ENCODE measurements at regions not wholly inside any gene's neighbourhood (a gene's known extent, or its start where the extent isn't known, plus 50 kb on each side); places are given as distances from the start of the nearest gene placed in this dataset.

DNA sequence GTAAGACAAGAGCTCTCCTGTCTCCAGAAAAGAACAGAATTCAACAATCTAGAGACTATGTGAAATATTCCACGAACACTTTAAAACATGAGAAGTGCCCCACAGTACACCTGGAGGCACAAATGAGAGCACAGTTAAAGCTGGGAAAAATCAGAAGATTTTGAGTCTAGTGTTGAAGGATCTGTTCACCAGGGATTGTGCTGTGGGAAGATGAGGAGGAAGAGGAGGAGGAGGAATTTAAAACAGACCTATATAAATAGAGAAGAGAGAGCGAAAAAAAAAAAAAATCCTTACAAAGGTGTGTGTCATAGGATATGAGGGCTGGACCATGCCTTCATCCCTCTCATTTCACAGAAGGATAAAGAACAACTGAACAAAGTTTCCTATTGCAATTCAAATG, 361.0 kb upstream of the SEMA6D start:
- Histone ChIP-seq H3K4me3 (no peak overlapping the region), H3K27ac (no peak overlapping the region)
- TF ChIP-seq, protein P1, sequence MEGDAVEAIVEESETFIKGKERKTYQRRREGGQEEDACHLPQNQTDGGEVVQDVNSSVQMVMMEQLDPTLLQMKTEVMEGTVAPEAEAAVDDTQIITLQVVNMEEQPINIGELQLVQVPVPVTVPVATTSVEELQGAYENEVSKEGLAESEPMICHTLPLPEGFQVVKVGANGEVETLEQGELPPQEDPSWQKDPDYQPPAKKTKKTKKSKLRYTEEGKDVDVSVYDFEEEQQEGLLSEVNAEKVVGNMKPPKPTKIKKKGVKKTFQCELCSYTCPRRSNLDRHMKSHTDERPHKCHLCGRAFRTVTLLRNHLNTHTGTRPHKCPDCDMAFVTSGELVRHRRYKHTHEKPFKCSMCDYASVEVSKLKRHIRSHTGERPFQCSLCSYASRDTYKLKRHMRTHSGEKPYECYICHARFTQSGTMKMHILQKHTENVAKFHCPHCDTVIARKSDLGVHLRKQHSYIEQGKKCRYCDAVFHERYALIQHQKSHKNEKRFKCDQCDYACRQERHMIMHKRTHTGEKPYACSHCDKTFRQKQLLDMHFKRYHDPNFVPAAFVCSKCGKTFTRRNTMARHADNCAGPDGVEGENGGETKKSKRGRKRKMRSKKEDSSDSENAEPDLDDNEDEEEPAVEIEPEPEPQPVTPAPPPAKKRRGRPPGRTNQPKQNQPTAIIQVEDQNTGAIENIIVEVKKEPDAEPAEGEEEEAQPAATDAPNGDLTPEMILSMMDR (IDR thresholded peaks at IDR 0.05): no peak
- DNase-seq (ENCODE audit: low spot score): no peak

DNA sequence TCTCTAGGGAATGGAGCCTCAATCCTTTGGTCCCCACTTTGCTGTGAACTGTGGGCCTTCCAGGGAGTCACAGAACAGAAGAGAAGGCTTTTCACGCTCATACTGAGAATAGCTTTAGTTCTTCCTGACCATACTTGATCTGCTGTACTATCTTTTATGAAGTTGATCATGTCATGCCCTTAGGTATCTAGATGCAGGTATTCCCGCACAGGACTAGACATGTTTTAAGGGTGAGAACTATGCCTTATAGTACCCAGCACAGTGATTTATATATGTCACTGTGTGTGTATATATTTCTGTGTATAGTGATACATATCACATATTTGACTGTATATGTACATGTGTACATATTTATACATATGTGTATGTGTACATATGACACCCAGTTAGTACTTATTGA, 358.4 kb upstream of the SEMA6D start:
- H3K4me3 ChIP-seq: no peak overlapping the region
- H3K27ac ChIP-seq: no peak overlapping the region
- no peak for DNase-seq (ENCODE audit: low spot score)
- TF ChIP-seq, protein P1 (IDR thresholded peaks at IDR 0.05): no peak

DNA sequence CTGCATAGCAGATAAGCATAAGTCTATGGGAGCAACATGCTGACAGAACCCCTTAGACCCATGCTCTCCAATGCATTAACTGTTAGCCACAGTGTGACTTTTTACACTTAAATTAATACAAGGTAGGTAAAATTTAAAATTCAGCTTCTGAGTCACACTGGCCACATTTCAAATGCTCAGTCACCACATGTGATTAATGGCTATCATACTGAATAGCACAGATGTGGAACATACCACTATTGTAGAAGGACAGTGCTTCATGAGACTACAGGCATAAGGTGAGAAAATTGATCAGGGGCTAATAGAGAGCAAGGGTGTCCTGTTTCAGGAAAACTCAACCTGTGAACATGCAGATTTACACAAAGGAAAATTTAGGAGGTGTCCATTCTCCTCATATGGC, 357.0 kb upstream of the SEMA6D start:
- TF ChIP-seq, protein P1 (IDR thresholded peaks at IDR 0.05): no peak
- Histone ChIP-seq H3K4me3 (no peak overlapping the region), H3K27ac (no peak overlapping the region)
- no peak for DNase-seq (ENCODE audit: low spot score)

DNA sequence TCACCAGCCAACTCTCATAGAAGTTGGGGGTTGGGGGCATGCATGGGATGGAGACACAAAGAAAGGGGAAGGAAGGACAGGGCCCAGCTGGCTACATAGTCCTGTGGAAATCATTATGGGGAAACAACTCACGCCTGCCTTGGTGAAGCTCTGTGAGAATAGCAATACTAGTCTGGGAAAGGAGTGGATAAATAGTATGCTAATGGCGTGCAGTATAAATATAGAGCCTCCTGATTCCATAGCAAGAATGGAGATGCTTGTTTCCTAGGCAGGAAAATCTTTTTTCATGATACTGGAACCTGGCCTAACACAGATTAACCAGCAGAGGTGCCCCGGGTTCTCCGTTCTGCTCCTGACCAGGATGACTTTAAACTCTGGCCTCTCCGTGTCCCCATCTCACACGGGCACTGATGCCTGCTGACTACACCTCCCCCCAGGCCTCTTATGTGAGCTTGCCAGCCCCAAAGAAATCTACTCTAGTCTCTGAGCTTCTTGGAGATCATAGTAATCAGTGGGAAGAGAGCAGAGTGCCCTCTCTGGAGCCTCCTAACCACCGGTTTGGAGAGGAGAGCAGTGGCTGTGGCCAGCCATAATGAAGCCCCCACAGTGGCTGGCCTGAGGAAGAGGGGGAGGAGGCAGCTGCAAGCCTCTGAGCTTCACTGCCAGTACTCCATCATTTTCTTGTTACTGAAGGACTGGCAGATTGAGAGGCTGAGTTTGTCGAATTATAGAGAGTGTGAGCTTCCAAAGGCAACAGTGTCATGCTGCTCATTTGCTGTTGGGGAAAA, 355.0 kb upstream of the SEMA6D start:
- H3K4me3 ChIP-seq: no peak overlapping the region
- H3K27ac ChIP-seq: no peak overlapping the region
- DNase-seq (ENCODE audit: low spot score): no peak
- TF ChIP-seq, protein P1 (IDR thresholded peaks at IDR 0.05): no peak

DNA sequence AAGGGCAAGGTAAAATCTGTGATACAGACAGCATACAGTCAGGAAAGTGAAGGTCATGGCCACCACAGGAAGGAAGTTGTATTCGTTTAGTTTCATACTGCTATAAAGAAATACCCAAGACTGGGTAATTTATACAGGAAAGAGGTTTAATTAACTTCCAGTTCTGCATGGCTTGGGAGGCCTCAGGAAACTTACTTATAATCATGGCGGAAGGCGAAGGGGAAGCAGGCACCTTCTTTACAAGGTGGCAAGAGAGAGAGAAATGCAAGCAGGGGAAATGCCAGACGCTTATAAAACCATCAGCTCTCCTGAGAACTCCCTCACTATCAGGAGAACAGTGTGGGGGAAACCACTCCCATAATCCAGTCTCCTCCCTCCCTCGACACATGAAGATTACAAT, 353.7 kb upstream of the SEMA6D start:
- H3K27ac ChIP-seq: no peak overlapping the region
- TF ChIP-seq, protein P1 (IDR thresholded peaks at IDR 0.05): no peak
- no peak overlapping the region for H3K4me3 ChIP-seq
- DNase-seq (ENCODE audit: low spot score): no peak

DNA sequence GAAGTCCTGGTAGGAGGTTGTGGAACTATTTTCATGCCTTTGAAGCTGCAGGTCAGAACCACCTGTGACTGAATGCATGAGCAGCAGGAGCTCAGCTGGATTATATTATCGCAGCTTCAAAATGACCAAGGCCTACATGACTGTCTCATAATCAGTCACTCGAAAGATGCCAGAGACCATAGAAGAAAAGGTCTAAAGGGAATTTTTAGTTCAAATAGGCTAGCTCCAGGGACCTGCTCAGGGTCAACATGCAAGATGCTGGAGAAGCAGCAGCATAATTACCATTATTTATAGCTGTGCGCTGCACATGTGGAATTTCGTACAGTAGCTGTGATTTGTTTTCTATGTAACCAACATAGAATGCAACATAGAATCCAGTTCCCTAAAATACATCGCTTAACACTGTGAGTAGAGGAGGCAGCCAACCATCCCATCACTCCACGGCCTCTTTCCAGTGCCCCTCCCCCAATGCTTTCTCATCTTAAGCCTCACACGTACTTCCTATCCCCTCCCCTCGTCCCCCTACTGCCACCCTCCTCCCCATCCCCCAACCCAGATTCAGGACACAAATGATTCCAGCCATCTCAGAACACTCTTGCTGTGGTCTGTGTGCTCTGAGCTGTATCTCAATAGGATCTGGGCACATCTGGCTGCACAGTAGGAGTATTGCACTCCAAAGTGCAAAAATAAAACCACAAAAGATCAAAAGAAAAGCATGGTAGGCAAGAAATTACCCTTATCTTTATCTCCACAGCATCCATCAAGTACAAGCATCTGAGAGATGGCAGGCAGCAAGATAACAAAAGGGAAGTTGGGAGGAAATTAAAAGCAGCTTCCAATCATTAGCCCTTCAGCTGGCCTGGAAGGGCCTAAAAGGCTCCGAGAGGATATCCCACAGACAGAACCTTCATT, 352.8 kb upstream of the SEMA6D start:
- TF ChIP-seq, protein P1 (IDR thresholded peaks at IDR 0.05): no peak
- DNase-seq (ENCODE audit: low spot score): no peak
- Histone ChIP-seq H3K27ac (no peak overlapping the region), H3K4me3 (no peak overlapping the region)

All from coronary artery (tissue), 2 donors.